GM18867 (cell line): ENCODE measurements at regions not wholly inside any gene's neighbourhood (a gene's known extent, or its start where the extent isn't known, plus 50 kb on each side); places are given as distances from the start of the nearest gene placed in this dataset.

Experiments
- ATAC-seq: cut with Tn5 transposase; IDR thresholded peaks from one replicate; pipeline ENCODE4 v1.9.1; 2021; ENCODE audit warnings: mild to moderate bottlenecking, moderate library complexity; ENCODE audit not compliant: unreplicated experiment

GRCh38 chr18:78601349-78601748, 378.3 kb upstream of the SALL3 start:
- ATAC-seq: no peak

DNA sequence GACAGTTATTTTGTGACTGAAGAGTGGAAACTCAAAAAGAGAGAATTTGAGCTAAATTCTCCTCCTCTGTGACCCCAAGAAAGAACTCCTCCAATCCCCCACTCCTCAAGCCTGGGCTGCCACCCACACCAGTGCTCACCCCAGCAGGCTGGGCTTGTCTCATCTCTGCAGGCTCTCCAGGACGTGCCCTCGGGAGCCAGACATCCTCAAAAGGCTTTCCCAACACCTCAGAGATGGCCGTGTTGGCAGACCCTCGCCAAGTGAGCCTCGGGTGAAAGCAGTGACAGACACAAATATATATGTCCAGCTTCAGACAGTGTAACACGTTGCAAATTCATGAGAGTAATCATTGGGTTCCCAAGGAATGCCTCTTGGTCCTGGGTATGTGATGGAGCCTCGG, 377.7 kb upstream of the SALL3 start:
- ATAC-seq: no peak

GRCh38 chr18:78602430-78602829, 377.2 kb upstream of the SALL3 start:
- no peak for ATAC-seq

GRCh38 chr18:78603102-78603983, 376.3 kb upstream of the SALL3 start:
- ATAC-seq: no peak

DNA sequence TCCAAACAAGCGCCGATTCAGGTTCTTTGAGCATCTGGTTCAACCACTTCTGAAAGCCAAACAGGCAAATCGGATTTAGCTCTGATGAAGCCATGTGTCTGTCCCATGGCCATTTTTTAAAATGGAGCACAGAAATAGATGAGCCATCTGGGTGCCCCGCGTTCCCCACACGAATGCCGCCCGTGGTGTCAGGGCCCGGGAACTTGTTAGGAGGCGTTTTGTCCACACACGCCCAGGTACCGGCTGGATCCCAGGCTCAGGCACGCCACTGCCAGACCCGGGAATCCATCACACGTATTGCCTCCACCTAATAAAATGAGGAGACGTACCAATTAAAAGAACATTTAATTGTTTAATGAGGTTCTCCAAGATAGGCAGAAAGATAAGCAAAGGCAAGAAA, 374.4 kb upstream of the SALL3 start:
- ATAC-seq: no peak

DNA sequence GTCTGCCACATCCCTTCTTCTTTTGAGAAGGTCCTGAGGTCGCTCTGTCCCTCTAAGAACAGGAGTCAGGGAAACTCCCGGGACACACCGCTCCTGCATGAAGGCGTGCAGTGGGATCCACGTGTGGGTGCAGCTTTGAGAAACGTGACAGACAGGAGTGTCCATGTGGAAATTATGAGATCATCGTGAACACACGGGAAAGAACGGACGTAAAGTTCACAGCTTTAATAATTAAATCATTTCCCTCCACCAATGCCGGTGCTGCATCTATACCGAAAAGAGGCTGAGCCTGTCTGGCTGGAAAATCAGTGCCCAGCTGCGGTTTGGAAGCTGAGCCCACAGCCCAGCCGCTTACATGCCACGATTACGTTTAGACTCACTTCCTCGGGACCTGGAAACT, 372.4 kb upstream of the SALL3 start:
- no peak for ATAC-seq

GRCh38 chr18:78607784-78608183, 371.8 kb upstream of the SALL3 start:
- no peak for ATAC-seq

DNA sequence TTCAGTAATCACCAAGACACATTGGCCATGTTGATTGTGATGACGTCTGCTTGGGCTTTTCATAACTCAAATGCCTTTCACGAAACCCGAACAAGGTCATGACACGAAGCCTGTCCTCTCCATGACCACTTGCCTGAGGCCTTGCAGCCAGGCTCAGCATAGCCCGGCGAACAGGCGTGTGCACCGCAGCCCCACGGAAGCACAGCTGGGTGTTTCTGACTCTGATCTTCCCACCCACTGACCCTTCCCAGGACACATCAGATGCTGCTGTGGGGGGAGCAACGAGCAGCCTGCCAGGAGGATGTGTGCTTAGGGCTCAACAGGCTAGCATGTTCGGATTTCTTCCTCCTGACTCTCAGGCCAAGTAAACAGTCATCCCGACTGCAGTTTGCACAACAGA, 369.4 kb upstream of the SALL3 start:
- no peak for ATAC-seq

DNA sequence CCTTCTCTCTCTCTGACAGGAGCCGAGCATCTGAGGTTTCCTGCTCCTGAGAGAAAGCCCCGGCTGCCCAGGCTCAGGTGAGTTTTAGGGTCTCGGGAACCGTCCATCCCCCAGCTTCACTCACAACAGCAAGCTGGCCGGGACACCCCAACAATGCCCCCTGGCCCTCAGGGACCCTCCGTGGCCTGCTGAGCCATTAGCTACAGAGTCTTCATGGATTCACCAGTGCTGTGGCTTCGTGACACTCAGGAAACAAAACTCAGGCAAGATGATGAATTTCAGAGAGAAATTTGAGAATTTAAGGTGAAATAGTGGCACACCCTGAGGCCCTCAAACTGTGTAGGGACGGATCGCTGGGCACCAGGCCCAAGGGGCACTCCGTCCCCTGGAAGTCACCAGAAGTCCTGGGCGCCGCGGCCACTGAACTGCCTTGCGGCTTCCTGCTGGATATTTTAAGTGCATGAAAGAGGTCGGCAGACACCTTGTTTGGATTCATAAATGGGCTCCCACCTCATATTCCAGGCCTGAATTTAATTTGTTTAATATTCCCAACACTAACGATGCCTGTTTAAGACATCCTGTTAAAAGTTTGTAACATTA, 368.3 kb upstream of the SALL3 start:
- ATAC-seq: no peak

DNA sequence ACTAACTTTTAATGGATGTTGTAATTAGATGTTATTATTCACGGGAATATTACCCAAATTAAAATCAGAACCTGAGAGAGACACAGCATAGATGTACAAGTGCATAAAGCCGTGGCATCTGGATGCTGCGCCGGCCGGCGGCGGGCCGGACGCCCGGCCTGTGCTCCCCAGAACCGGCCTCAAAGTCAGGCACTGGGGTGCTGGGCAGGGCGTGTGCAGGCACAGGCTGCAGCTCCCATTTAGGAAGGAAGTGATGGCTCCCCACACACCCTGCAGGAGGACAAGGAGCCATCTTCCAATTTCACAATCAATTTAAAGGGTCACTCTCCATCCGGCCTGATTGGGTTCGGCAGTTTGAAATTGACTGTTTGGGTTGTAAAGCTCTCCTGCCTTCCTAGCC, 367.7 kb upstream of the SALL3 start:
- no peak for ATAC-seq

DNA sequence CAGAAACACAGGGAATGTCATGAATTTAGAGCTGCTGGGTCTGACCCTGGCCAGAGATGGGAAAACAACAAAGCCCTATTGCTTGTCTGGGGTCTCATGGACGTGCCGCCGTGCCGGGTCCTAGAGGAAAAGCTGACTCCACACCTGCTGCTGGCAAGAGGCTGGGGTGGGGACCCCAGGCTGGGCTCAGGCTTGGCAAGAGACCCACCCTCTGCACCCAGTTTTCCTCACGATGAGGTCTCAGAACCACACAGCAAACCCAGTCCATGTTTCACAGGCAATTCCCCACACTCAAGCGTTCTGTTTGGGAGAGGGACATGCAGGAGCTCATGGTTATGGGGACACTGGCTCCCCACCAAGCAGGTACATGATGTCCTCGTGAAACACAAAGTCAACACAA, 367.3 kb upstream of the SALL3 start:
- ATAC-seq: no peak

DNA sequence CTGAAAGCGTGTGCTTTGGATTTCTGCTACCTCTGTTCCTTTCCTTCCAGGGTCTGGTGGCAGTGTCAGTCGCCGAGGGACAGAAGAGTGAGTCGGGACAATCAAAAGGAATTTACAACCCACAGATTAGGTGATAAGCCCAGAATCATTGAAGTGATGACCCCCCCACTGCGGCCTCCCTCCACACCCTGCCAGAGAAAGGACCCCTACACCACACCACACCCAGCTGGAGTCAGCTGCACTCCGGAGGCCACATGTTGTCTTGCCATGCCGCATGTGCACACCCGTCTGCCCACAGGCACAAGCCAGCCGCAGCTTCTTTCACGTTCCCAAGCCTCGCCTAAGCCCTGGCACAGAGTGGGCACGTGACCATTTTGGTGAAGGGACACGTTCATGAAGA, 366.8 kb upstream of the SALL3 start:
- ATAC-seq: no peak

DNA sequence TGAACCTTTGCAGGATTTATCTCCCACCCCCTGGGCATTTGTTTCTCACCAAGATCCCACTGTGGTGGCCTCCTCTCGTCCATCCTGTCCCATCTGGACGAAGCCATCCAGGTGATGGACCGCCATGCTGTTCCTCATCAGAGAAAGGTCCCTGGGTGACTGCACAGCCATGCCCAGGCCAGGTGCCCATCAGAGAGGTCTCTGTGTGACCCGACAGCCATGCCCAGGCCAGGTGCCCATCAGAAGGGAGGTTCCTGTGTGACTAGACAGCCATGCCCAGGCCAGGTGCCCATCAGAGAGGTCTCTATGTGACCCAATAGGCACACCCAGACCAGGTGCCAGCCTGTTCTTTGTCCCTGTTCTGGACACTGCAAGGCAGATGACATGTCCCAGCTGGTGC, 360.9 kb upstream of the SALL3 start:
- ATAC-seq: no peak

DNA sequence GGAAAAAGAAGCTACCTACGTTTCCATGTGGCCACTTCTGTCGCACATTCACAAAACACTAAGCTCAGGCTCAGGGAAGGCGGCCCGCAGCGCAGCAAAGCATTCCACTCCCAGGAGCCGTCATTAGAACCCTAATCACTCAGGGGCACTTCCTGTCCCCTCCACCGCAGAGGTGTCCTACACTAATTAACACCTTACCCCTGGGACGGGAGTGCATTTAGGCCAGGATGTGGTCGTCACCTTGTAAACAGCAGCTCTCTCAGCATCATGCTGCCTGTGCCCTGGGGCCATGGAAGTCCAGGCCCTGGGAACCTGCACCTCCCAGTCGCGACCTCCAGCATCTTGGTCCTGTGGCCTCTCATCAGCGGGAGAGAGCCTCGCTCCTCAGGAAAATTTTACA, 359.8 kb upstream of the SALL3 start:
- no peak for ATAC-seq

- ATAC-seq: no peak
These were observed 359.3 kb upstream of the SALL3 start for GRCh38 chr18:78620326-78620725.

DNA sequence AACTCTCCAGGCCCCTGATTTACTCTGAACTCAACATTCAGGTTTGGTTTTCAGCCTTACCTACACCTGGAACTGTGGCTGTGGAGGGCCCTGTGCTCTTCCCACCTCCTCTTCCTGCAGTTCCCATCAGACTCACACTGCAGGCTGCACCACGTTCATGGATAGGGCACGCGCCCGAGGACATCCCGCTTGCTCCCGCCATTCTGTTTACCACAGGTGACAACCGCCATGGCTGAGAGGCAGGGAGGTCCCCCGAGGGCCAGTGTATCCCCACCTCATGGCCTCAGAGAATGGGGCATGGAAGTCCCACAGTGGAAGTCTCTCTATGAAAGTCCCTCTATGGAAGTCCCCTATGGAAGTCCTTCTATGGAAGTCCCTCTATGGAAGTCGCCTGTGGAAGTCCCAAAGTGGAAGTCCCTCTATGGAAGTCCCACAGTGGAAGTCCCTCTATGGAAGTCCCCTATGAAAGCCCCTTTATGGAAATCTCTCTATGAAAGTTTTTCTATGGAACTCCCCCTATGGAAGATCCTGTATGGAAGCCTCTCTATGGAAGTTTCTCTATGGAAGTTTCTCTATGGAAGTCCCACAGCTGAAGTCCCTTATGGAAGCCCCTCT, 358.4 kb upstream of the SALL3 start:
- ATAC-seq: no peak

DNA sequence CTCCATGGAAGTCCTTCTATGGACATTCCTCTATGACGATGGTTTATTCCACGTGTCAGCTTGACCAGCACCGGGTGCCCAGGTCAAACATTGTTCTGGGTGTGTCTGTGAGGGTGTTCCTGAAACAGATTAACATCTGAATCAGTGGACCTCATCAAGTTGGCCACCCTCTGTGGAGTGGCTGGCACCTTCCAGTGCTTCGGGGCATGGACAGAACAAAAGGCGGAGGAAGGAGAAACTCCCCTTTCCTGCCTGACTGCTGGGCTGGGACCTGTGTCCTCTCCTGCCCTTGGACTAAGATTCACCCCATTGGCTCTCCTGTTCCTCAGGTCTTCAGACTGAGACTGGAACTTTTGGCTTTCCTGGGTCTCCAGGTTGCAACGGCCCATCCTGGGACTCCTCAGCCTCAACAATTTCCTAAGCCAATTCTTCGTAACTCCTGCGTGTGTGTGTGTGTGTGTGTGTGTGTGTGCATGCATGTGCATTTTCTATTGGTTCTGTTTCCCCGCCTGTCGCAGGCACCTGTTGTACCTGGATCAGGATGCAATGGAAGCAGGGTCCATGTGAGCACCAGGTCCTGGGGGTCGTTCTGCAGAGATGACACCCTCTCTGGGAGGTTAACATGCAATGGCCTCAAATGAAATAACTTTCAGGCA, 357.2 kb upstream of the SALL3 start:
- ATAC-seq: no peak

GRCh38 chr18:78622907-78623541, 356.6 kb upstream of the SALL3 start:
- no peak for ATAC-seq

- ATAC-seq: no peak
These were observed 354.9 kb upstream of the SALL3 start for GRCh38 chr18:78624646-78625279.

DNA sequence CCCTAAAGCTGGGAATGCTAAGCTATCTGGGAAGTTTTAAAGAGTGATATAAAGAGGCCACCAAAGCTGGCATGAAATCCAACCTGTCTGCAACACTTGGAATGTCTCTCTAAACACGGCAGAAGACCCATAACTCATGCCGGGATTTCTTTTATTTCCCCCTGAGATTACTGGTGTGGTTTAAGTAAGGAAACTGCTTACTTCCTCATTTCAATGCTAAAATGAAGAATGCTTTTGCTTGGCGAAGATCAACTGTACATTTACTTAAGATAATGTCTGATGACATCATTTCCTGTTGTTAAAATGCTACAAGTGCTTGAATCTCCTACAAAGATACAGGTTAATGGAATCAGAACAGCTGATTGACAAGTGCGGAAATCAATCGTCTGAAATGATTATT, 353.8 kb upstream of the SALL3 start:
- ATAC-seq: no peak
